HEK293 (cell line): ENCODE measurements at regions not wholly inside any gene's neighbourhood (a gene's known extent, or its start where the extent isn't known, plus 50 kb on each side); places are given as distances from the start of the nearest gene placed in this dataset.
"Not testable (repeated sequence)": the region's sequence is repeated elsewhere in the genome, so short reads cannot be mapped to it uniquely, and the experiment has no call there.

ENCODE experiments used
- KLF9 ChIP-seq: fragments of 450-650 bp; formaldehyde crosslinking; IDR thresholded peaks from 2 replicates; pipeline ENCODE4 v1.5.1; 2016; ENCODE audit warnings: missing biosample characterization, missing genetic modification characterization, low read depth
- SETDB1 ChIP-seq: IDR thresholded peaks from one replicate; pipeline ENCODE4 v1.6.1; 2017; ENCODE audit warnings: mild to moderate bottlenecking, low read length, moderate library complexity, mixed read lengths; ENCODE audit not compliant: insufficient read length
- SP2 ChIP-seq: fragments of 450-650 bp; formaldehyde crosslinking; IDR thresholded peaks from 2 replicates; pipeline ENCODE4 v1.5.1; 2016; ENCODE audit warnings: missing biosample characterization, missing genetic modification characterization
- ZBTB1 ChIP-seq: fragments of 450-650 bp; formaldehyde crosslinking; IDR thresholded peaks from 2 replicates; pipeline ENCODE4 v1.5.1; 2016; ENCODE audit warnings: missing biosample characterization, missing genetic modification characterization
- ZBTB7A ChIP-seq: fragments of 450-650 bp; formaldehyde crosslinking; IDR thresholded peaks from 2 replicates; pipeline ENCODE4 v1.5.1; 2016; ENCODE audit warnings: low read depth, missing biosample characterization, missing genetic modification characterization
- ZNF416 ChIP-seq: fragments of 450-650 bp; formaldehyde crosslinking; IDR thresholded peaks from 2 replicates; pipeline ENCODE4 v1.5.1; 2016; ENCODE audit warnings: missing biosample characterization, missing genetic modification characterization
- ZNF677 ChIP-seq: fragments of 450-650 bp; IDR thresholded peaks from 2 replicates; pipeline ENCODE4 v1.5.0; 2018; ENCODE audit warnings: missing biosample characterization, mild to moderate bottlenecking, missing genetic modification characterization, moderate library complexity
- ZNF777 ChIP-seq: fragments of 450-650 bp; formaldehyde crosslinking; IDR thresholded peaks from 2 replicates; pipeline ENCODE4 v1.5.1; 2017; ENCODE audit warnings: missing biosample characterization, missing genetic modification characterization, borderline replicate concordance
- TF ChIP-seq, protein P1 (sequence below): fragments of 450-650 bp; formaldehyde crosslinking; IDR thresholded peaks from 2 replicates; pipeline ENCODE4 v1.5.1; 2016; ENCODE audit warnings: missing biosample characterization, missing genetic modification characterization
- TF ChIP-seq, protein P2 (sequence below): fragments of 450-650 bp; formaldehyde crosslinking; IDR thresholded peaks from 2 replicates; pipeline ENCODE4 v1.5.1; 2016; ENCODE audit warnings: missing biosample characterization, missing genetic modification characterization
- TF ChIP-seq, protein P3 (sequence below): fragments of 450-650 bp; formaldehyde crosslinking; IDR thresholded peaks from 2 replicates; pipeline ENCODE4 v1.5.1; 2016; ENCODE audit warnings: missing biosample characterization, missing genetic modification characterization

DNA sequence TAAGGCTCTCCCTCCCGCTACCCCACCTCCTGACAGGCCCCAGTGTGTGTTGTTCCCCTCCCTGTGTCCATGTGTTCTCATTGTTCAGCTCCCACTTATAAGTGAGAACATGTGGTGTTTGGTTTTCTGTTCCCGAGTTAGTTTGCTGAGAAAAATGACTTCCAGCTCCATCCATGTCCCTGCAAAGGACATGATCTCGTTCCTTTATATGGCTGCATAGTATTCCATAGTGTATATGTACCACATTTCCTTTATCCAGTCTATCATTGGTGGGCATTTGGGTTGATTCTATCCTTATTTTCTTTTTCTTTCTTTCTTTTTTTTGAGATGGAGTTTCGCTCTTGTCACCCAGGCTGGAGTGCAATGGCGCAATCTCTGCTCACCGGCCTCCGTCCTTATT is 57.8 kb upstream of the RASSF3 start:
- TF ChIP-seq, protein P1, sequence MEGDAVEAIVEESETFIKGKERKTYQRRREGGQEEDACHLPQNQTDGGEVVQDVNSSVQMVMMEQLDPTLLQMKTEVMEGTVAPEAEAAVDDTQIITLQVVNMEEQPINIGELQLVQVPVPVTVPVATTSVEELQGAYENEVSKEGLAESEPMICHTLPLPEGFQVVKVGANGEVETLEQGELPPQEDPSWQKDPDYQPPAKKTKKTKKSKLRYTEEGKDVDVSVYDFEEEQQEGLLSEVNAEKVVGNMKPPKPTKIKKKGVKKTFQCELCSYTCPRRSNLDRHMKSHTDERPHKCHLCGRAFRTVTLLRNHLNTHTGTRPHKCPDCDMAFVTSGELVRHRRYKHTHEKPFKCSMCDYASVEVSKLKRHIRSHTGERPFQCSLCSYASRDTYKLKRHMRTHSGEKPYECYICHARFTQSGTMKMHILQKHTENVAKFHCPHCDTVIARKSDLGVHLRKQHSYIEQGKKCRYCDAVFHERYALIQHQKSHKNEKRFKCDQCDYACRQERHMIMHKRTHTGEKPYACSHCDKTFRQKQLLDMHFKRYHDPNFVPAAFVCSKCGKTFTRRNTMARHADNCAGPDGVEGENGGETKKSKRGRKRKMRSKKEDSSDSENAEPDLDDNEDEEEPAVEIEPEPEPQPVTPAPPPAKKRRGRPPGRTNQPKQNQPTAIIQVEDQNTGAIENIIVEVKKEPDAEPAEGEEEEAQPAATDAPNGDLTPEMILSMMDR = not testable (repeated sequence)
- TF ChIP-seq, protein P2, sequence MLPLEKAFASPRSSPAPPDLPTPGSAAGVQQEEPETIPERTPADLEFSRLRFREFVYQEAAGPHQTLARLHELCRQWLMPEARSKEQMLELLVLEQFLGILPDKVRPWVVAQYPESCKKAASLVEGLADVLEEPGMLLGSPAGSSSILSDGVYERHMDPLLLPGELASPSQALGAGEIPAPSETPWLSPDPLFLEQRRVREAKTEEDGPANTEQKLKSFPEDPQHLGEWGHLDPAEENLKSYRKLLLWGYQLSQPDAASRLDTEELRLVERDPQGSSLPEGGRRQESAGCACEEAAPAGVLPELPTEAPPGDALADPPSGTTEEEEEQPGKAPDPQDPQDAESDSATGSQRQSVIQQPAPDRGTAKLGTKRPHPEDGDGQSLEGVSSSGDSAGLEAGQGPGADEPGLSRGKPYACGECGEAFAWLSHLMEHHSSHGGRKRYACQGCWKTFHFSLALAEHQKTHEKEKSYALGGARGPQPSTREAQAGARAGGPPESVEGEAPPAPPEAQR (tag by site-specific recombination) = not testable (repeated sequence)
- TF ChIP-seq ZNF777 (tag by site-specific recombination); ZNF677 (tag by site-specific recombination); ZBTB1 (tag by site-specific recombination); KLF9 (tag by site-specific recombination); SP2; ZBTB7A; SETDB1; ZNF416 (tag by site-specific recombination): not testable (repeated sequence)
- TF ChIP-seq, protein P3, sequence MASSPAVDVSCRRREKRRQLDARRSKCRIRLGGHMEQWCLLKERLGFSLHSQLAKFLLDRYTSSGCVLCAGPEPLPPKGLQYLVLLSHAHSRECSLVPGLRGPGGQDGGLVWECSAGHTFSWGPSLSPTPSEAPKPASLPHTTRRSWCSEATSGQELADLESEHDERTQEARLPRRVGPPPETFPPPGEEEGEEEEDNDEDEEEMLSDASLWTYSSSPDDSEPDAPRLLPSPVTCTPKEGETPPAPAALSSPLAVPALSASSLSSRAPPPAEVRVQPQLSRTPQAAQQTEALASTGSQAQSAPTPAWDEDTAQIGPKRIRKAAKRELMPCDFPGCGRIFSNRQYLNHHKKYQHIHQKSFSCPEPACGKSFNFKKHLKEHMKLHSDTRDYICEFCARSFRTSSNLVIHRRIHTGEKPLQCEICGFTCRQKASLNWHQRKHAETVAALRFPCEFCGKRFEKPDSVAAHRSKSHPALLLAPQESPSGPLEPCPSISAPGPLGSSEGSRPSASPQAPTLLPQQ = not testable (repeated sequence)
